Subcutaneous abdominal adipose tissue (tissue), 5 donors: ENCODE measurements at regions not wholly inside any gene's neighbourhood (a gene's known extent, or its start where the extent isn't known, plus 50 kb on each side); places are given as distances from the start of the nearest gene placed in this dataset.
A peak's percentile ranks its signal among the peaks of the same experiment; 100 is the strongest.
"Not testable (repeated sequence)": the region's sequence is repeated elsewhere in the genome, so short reads cannot be mapped to it uniquely, and the experiment has no call there.

Source experiments
- H3K27ac ChIP-seq: one replicate; pipeline ENCODE4 v1.7.0; 2013; ENCODE audit warnings: low read depth, mild to moderate bottlenecking, inconsistent platforms, low read length, moderate library complexity
- H3K27me3 ChIP-seq, 5 donors: one replicate each; pipeline ENCODE4 v1.7.0; 2013; ENCODE audit warnings: low read length in 5 of 5, inconsistent platforms in 1 of 5; ENCODE audit not compliant: control insufficient read depth in 5 of 5, insufficient read depth in 4 of 5
- H3K36me3 ChIP-seq, 5 donors: one replicate each; pipeline ENCODE4 v1.7.0; 2013; ENCODE audit warnings: low read length in 5 of 5; ENCODE audit not compliant: control insufficient read depth in 5 of 5, insufficient read depth in 5 of 5
- H3K4me1 ChIP-seq, 5 donors: one replicate each; pipeline ENCODE4 v1.7.0; 2013; ENCODE audit warnings: low read length in 5 of 5, mild to moderate bottlenecking in 3 of 5, moderate library complexity in 1 of 5; ENCODE audit not compliant: control insufficient read depth in 5 of 5, insufficient read depth in 5 of 5
- H3K4me3 ChIP-seq, 5 donors: one replicate each; pipeline ENCODE4 v1.7.0; 2013; ENCODE audit warnings: low read length in 5 of 5, low read depth in 1 of 5
- H3K9ac ChIP-seq, 5 donors: one replicate each; pipeline ENCODE4 v1.7.0; 2013; ENCODE audit warnings: low read length in 5 of 5, mild to moderate bottlenecking in 4 of 5, moderate library complexity in 3 of 5
- H3K9me3 ChIP-seq, 5 donors: one replicate each; pipeline ENCODE4 v1.7.0; 2013; ENCODE audit warnings: low read length in 5 of 5; ENCODE audit not compliant: control insufficient read depth in 5 of 5
- donor health status: healthy.
- donor health status: healthy.
- donor health status: healthy.
- donor health status: healthy.
- donor health status: healthy.

- Histone ChIP-seq H3K36me3 (no peaks in the 10 kb centered on the region), H3K9ac (no peak overlapping the region), H3K4me1 (peaks cover 0 to 11% (median 7%) of the 10 kb centered on the region in 5 donors), H3K27ac (no peak overlapping the region), H3K27me3 (no peaks in the 10 kb centered on the region), H3K9me3 (no peaks in the 10 kb centered on the region), H3K4me3 (peak overlapping the region in 1 of 5 donors; percentile 36)
Observed at GRCh38 chr2:64249426-64249825, 105.2 kb upstream of the PELI1 start.

GRCh38 chr2:64250063-64250462 is 105.8 kb upstream of the PELI1 start:
- Histone ChIP-seq H3K36me3 (no peaks in the 10 kb centered on the region), H3K4me3 (no peak overlapping the region), H3K9me3 (no peaks in the 10 kb centered on the region), H3K27me3 (no peaks in the 10 kb centered on the region), H3K9ac (no peak overlapping the region), H3K4me1 (peaks cover 0 to 11% (median 7%) of the 10 kb centered on the region in 5 donors), H3K27ac (no peak overlapping the region)

- no peaks in the 10 kb centered on the region for H3K36me3 ChIP-seq
- no peak overlapping the region for H3K27ac ChIP-seq
- H3K9ac ChIP-seq = no peak overlapping the region
- no peak overlapping the region for H3K4me3 ChIP-seq
- peaks cover 0 to 11% (median 7%) of the 10 kb centered on the region in 5 donors for H3K4me1 ChIP-seq
- no peaks in the 10 kb centered on the region for H3K27me3 ChIP-seq
- H3K9me3 ChIP-seq = no peaks in the 10 kb centered on the region
Observed at GRCh38 chr2:64250751-64251423, 106.7 kb upstream of the PELI1 start.

GRCh38 chr2:64251497-64252250 is 107.5 kb upstream of the PELI1 start:
- Histone ChIP-seq H3K27me3 (no peaks in the 10 kb centered on the region), H3K27ac (no peak overlapping the region), H3K4me3 (no peak overlapping the region), H3K9me3 (no peaks in the 10 kb centered on the region), H3K4me1 (peaks cover 0 to 11% (median 7%) of the 10 kb centered on the region in 5 donors), H3K9ac (no peak overlapping the region), H3K36me3 (no peaks in the 10 kb centered on the region)

GRCh38 chr2:64252251-64252978 is 108.2 kb upstream of the PELI1 start:
- H3K27me3 ChIP-seq = not testable (repeated sequence)

GRCh38 chr2:64253421-64253820 is 109.2 kb upstream of the PELI1 start:
- H3K9me3 ChIP-seq, H3K9ac ChIP-seq, H3K4me3 ChIP-seq, H3K27ac ChIP-seq, H3K27me3 ChIP-seq, H3K36me3 ChIP-seq: not testable (repeated sequence)
- H3K4me1 ChIP-seq = peaks cover 0 to 12% (median 10%) of the 10 kb centered on the region in 5 donors

More at GRCh38 chr2:64252251-64252978, 108.2 kb upstream of the PELI1 start:
- not testable (repeated sequence) for H3K27ac ChIP-seq, H3K4me3 ChIP-seq, H3K36me3 ChIP-seq, H3K9me3 ChIP-seq, H3K9ac ChIP-seq
- peaks cover 0 to 11% (median 7%) of the 10 kb centered on the region in 5 donors for H3K4me1 ChIP-seq

- no peak overlapping the region for H3K9ac ChIP-seq
Observed at GRCh38 chr2:64258566-64258965, 114.3 kb upstream of the PELI1 start.

GRCh38 chr2:64259312-64259711 is 115.1 kb upstream of the PELI1 start:
- no peak overlapping the region for H3K4me3 ChIP-seq
- H3K36me3 ChIP-seq = no peaks in the 10 kb centered on the region
- no peak overlapping the region for H3K9ac ChIP-seq
- peak overlapping the region; percentile 52 for H3K27ac ChIP-seq
- H3K9me3 ChIP-seq = no peaks in the 10 kb centered on the region
- H3K4me1 ChIP-seq = peaks cover 2 to 55% (median 43%) of the 10 kb centered on the region in 5 donors
- no peaks in the 10 kb centered on the region for H3K27me3 ChIP-seq

More at GRCh38 chr2:64258566-64258965, 114.3 kb upstream of the PELI1 start:
- H3K27ac ChIP-seq = no peak overlapping the region
- peaks cover 2 to 55% (median 43%) of the 10 kb centered on the region in 5 donors for H3K4me1 ChIP-seq
- no peaks in the 10 kb centered on the region for H3K9me3 ChIP-seq
- no peaks in the 10 kb centered on the region for H3K27me3 ChIP-seq
- no peaks in the 10 kb centered on the region for H3K36me3 ChIP-seq
- H3K4me3 ChIP-seq = no peak overlapping the region

GRCh38 chr2:64260093-64260803 is 116.0 kb upstream of the PELI1 start:
- peak overlapping the region in 1 of 5 donors; percentile 9 for H3K4me3 ChIP-seq
- no peaks in the 10 kb centered on the region for H3K9me3 ChIP-seq
- H3K27ac ChIP-seq = peak overlapping the region; percentile 52
- no peaks in the 10 kb centered on the region for H3K36me3 ChIP-seq
- H3K9ac ChIP-seq = no peak overlapping the region
- peaks cover 2 to 55% (median 43%) of the 10 kb centered on the region in 5 donors for H3K4me1 ChIP-seq
- H3K27me3 ChIP-seq = no peaks in the 10 kb centered on the region
